Erythroblast (primary cell): ENCODE measurements at regions not wholly inside any gene's neighbourhood (a gene's known extent, or its start where the extent isn't known, plus 50 kb on each side); places are given as distances from the start of the nearest gene placed in this dataset.

Experiments
- GATA1 ChIP-seq: IDR thresholded peaks from 2 replicates; pipeline ENCODE4 v1.6.1; 2011; ENCODE audit warnings: low read depth, mild to moderate bottlenecking, control low read depth, low read length, moderate library complexity
- POLR2A ChIP-seq: IDR thresholded peaks from 2 replicates; pipeline ENCODE4 v1.6.1; 2011; ENCODE audit warnings: mild to moderate bottlenecking, low read length

GRCh38 chr10:124256151-124256550 lies 162.6 kb downstream of the OAT start:
- TF ChIP-seq POLR2A (no peak), GATA1 (no peak)
